Lower lobe of right lung (tissue), 2 donors: ENCODE measurements at regions not wholly inside any gene's neighbourhood (a gene's known extent, or its start where the extent isn't known, plus 50 kb on each side); places are given as distances from the start of the nearest gene placed in this dataset.
"Not testable (repeated sequence)": the region's sequence is repeated elsewhere in the genome, so short reads cannot be mapped to it uniquely, and the experiment has no call there.

Experiments
- ATAC-seq, 2 donors: fragments of 200-7000 bp; cut with Tn5 transposase; one replicate each; pipeline ENCODE4 v1.9.1; 2020 to 2022; ENCODE audit warnings: mild to moderate bottlenecking in 2 of 2, moderate library complexity in 2 of 2
- DNase-seq: peaks from one replicate; pipeline ENCODE4 v3.0.0-alpha.2; 2020
- H3K27ac ChIP-seq: fragments of 200-600 bp; one replicate; pipeline ENCODE4 v1.8.0; 2022
- H3K27me3 ChIP-seq: fragments of 200-600 bp; one replicate; pipeline ENCODE4 v1.8.0; 2022; ENCODE audit warnings: low read depth
- H3K36me3 ChIP-seq: fragments of 200-600 bp; one replicate; pipeline ENCODE4 v1.8.0; 2022; ENCODE audit warnings: mild to moderate bottlenecking
- H3K4me1 ChIP-seq: fragments of 200-600 bp; one replicate; pipeline ENCODE4 v1.8.0; 2022
- H3K4me3 ChIP-seq: fragments of 200-600 bp; one replicate; pipeline ENCODE4 v1.8.0; 2022; ENCODE audit warnings: mild to moderate bottlenecking
- H3K9me3 ChIP-seq: fragments of 200-600 bp; one replicate; pipeline ENCODE4 v1.8.0; 2022
- CTCF ChIP-seq: fragments of 200-600 bp; IDR thresholded peaks from one replicate; pipeline ENCODE4 v1.8.0; 2022; ENCODE audit warnings: antibody characterized with exemption, mild to moderate bottlenecking
- intact Hi-C: fragments of 100-400 bp; cut with DNase I; formaldehyde crosslinking; loops from one replicate; pipeline ENCODE4 v1.11.0; 2022
- donor health status: DM: no; HTN: yes; CAD: no; lungs with severe emphysema.

- Histone ChIP-seq H3K36me3 (no peaks in the 10 kb centered on the region), H3K9me3 (no peaks in the 10 kb centered on the region), H3K4me3 (no peak overlapping the region), H3K4me1 (no peaks in the 10 kb centered on the region), H3K27me3 (no peaks in the 10 kb centered on the region), H3K27ac (no peak overlapping the region)
- TF ChIP-seq CTCF = no peak
- DNase-seq = no peak
- intact Hi-C loops = no loop called here
- ATAC-seq = no peak
Observed at GRCh38 chr3:191975936-191976335, 515.0 kb downstream of the PYDC2 start.

- TF ChIP-seq CTCF = no peak
- intact Hi-C loops = no loop called here
- Histone ChIP-seq H3K4me1 (no peaks in the 10 kb centered on the region), H3K4me3 (no peak overlapping the region), H3K36me3 (no peaks in the 10 kb centered on the region), H3K27ac (no peak overlapping the region), H3K27me3 (no peaks in the 10 kb centered on the region), H3K9me3 (no peaks in the 10 kb centered on the region)
- no peak for ATAC-seq
- no peak for DNase-seq
Observed at GRCh38 chr3:191980443-191980842, 519.5 kb downstream of the PYDC2 start.

GRCh38 chr3:191982481-191982880 lies 521.5 kb downstream of the PYDC2 start:
- Histone ChIP-seq H3K4me1 (no peaks in the 10 kb centered on the region), H3K4me3 (no peak overlapping the region), H3K27me3 (no peaks in the 10 kb centered on the region), H3K9me3 (no peaks in the 10 kb centered on the region), H3K27ac (no peak overlapping the region), H3K36me3 (no peaks in the 10 kb centered on the region)
- intact Hi-C loops = no loop called here
- DNase-seq (no peak), ATAC-seq (no peak)
- no peak for TF ChIP-seq CTCF

- no peaks in the 10 kb centered on the region for H3K27me3 ChIP-seq
- no peak for DNase-seq
- intact Hi-C loops = no loop called here
- H3K9me3 ChIP-seq = no peaks in the 10 kb centered on the region
- no peak overlapping the region for H3K4me3 ChIP-seq
- no peaks in the 10 kb centered on the region for H3K36me3 ChIP-seq
- no peak overlapping the region for H3K27ac ChIP-seq
- ATAC-seq = no peak
- TF ChIP-seq CTCF = no peak
- no peaks in the 10 kb centered on the region for H3K4me1 ChIP-seq
Observed at GRCh38 chr3:191985691-191986090, 524.7 kb downstream of the PYDC2 start.

GRCh38 chr3:191987831-191988350 lies 526.9 kb downstream of the PYDC2 start:
- DNase-seq (no peak), ATAC-seq (no peak)
- intact Hi-C loops = no loop called here
- Histone ChIP-seq H3K27ac (no peak overlapping the region), H3K36me3 (no peaks in the 10 kb centered on the region), H3K9me3 (peaks cover under 1% of the 10 kb centered on the region), H3K4me3 (no peak overlapping the region), H3K27me3 (no peaks in the 10 kb centered on the region), H3K4me1 (no peaks in the 10 kb centered on the region)
- TF ChIP-seq CTCF = no peak

- H3K36me3 ChIP-seq, H3K27ac ChIP-seq, H3K4me1 ChIP-seq, H3K9me3 ChIP-seq, DNase-seq, ATAC-seq, H3K27me3 ChIP-seq, intact Hi-C loops, H3K4me3 ChIP-seq: not testable (repeated sequence)
Observed at GRCh38 chr3:191993952-191994351, 533.0 kb downstream of the PYDC2 start.
